ENCODE measurements at regions not wholly inside any gene's neighbourhood (a gene's known extent, or its start where the extent isn't known, plus 50 kb on each side); places are given as distances from the start of the nearest gene placed in this dataset.

GRCh38 chr7:22066522-22066921 is 120.8 kb upstream of the CDCA7L start:
- TF ChIP-seq CTCF (IDR thresholded peaks at IDR 0.05; ENCODE audit: insufficient read depth, low read length) = no peak
- no peak for TF ChIP-seq POLR2AphosphoS5 (IDR thresholded peaks at IDR 0.05; ENCODE audit: low read depth)
- no peak for TF ChIP-seq REST (IDR thresholded peaks at IDR 0.05; ENCODE audit: insufficient replicate concordance, low read depth)
- no peak for TF ChIP-seq GABPA (IDR thresholded peaks at IDR 0.05; ENCODE audit: low read depth)

All from HL-60 (cell line).